Skeletal muscle satellite cell (primary cell): ENCODE measurements at regions not wholly inside any gene's neighbourhood (a gene's known extent, or its start where the extent isn't known, plus 50 kb on each side); places are given as distances from the start of the nearest gene placed in this dataset.

Experiments used
- H3K27me3 ChIP-seq: 2 replicates; pipeline ENCODE4 v1.7.0; 2013; ENCODE audit warnings: low read length; ENCODE audit not compliant: control insufficient read depth, insufficient read depth
- H3K36me3 ChIP-seq: 2 replicates; pipeline ENCODE4 v1.7.0; 2013; ENCODE audit warnings: mild to moderate bottlenecking, control low read depth, low read length; ENCODE audit not compliant: insufficient read depth
- H3K4me1 ChIP-seq: 2 replicates; pipeline ENCODE4 v1.7.0; 2013; ENCODE audit warnings: low read length; ENCODE audit not compliant: control insufficient read depth, insufficient read depth
- H3K4me2 ChIP-seq: 2 replicates; pipeline ENCODE4 v1.7.0; 2013; ENCODE audit warnings: mild to moderate bottlenecking, low read length
- H3K4me3 ChIP-seq: 2 replicates; pipeline ENCODE4 v1.7.0; 2013; ENCODE audit warnings: low read length
- H3K9ac ChIP-seq: 2 replicates; pipeline ENCODE4 v1.7.0; 2013; ENCODE audit warnings: mild to moderate bottlenecking, low read depth, low read length, moderate library complexity
- H3K9me3 ChIP-seq: replicated peaks from 2 replicates; pipeline ENCODE4 v1.7.0; 2013; ENCODE audit warnings: mild to moderate bottlenecking, control low read depth, low read length

DNA sequence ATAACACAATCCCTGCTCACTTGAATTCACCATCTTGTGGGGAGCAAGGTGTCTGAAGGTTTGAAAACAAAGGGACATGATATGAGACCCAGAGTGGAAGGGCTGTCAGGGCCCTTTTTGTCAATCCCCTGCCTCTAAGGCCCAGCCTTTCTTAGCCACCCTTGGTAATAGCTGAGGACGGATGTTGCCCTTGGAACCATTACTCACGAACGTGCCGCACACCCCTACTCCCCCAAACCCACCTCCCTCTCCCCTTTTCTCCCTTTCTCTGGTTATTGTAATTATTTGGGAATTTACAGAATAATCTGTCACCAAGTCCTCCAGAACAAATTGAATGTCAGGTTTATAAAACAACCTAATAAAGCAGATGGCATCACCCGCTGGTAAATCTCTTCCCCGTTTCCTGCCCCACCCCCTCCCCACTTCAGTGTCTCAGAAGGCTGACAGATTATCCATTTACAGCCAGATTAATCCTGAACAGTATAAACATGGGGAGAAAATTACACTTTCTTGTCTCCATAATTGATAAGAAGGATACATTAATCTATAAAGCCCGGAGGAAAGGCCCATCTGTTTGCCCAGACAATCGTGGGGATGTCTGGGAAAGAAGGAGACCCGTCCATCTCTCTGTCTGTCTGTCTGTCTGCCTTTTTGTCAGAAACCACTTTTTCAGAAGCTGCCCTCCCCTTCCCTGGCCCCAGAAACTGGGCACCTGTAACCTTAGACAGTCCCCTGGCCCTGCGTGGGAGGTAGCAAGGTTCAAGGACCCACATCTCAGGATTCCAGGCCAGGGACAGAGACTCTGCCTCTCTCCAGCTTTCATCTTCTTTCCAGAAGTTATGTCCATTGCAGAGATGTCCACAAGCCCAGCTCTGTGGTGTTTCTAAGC, 60.6 kb upstream of the CD34 start:
- Histone ChIP-seq H3K36me3 (no peaks in the 10 kb centered on the region), H3K9me3 (no peaks in the 10 kb centered on the region), H3K4me1 (no peaks in the 10 kb centered on the region), H3K4me3 (no peak overlapping the region), H3K9ac (no peak overlapping the region), H3K4me2 (no peak overlapping the region), H3K27me3 (peaks cover 47% of the 10 kb centered on the region)

DNA sequence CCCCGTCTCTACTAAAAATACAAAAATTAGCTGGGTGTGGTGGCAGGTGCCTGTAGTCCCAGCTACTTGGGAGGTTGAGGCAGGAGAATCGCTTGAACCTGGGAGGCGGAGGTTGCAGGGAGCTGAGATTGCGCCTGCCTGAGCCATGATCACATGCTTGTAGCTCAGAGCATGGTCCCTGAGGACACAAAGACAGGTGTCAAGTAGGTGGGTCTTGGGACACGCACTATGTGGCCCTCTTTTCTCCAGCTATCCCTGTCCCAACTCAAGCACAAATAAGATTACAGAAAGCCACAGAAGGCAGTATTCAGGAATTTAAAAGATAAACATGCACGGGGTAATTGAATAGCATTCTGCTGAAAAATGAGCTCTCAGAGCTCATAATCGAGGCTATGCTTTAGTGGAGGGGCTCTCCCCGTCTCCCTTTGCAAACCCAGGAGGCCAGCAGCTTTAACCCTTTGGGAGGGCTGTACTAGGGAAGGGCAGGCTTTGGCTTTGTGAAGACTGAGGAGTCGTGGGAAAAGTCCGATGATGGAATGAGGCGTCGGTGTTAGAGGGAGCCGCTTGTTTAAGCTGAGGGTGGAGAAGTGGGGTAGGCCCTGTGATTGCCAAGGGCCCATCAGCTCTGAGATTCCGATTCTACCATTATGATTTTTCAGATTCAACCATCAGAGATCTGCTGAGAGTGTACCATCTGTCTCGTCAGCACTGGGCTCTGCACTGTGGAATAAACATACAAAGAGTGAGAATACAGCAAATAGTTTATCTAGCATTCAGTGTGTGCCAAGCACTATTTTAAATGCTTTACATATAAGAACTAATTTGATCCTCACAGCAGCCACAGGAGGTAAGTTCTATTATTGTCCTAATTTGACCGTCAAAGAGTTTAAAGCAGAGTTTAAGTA, 59.7 kb upstream of the CD34 start:
- Histone ChIP-seq H3K27me3 (peaks cover 42% of the 10 kb centered on the region), H3K4me3 (no peak overlapping the region), H3K4me2 (no peak overlapping the region), H3K9ac (no peak overlapping the region), H3K4me1 (no peaks in the 10 kb centered on the region), H3K36me3 (no peaks in the 10 kb centered on the region), H3K9me3 (no peaks in the 10 kb centered on the region)

DNA sequence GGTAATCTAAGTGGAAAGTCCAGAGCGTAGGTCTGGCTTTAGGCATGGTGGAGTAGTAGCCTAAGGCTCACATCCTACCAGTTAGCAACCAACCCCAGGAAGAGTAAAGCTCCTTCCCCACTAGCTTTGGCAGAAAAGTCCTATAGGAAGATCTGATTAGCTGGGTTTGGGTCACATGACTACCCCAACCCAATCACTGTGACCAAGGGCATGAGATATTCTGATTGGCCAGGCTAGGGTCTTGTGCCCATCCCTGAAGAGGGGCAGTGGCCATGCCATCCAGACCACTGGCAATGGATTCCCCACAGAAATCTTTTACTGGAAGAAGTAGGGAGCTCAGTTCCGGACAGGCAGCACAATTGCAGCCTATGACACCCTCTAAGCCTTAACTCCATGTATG, 58.6 kb upstream of the CD34 start:
- H3K4me3 ChIP-seq, result no peak overlapping the region
- peaks cover 34% of the 10 kb centered on the region for H3K27me3 ChIP-seq
- H3K9me3 ChIP-seq, result no peaks in the 10 kb centered on the region
- H3K9ac ChIP-seq, result no peak overlapping the region
- H3K36me3 ChIP-seq, result no peaks in the 10 kb centered on the region
- H3K4me1 ChIP-seq, result peaks cover 2% of the 10 kb centered on the region
- no peak overlapping the region for H3K4me2 ChIP-seq

DNA sequence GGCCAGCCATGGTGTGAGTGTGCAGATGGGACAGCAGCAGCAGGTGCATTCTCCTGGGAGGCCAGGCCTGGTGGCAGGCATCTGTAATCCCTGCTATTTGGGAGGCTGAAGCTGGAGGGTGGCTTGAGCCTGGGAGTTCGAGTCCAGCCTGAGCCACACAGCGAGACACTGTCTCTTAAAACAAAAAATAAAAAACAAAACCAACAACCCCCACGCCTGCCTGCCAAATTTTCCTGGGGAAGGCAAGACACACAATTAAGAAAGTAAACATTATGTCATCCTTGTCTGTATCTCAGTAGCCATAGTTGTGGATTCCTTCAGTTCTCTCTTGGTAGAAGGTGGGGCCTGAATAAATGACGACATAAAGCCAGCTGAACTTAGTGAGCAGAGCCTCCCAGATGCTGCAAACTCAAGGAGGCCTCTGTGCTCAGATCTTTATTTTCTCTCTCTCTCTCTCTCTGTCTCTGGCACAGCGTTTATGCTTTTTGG, 57.6 kb upstream of the CD34 start:
- peaks cover 24% of the 10 kb centered on the region for H3K27me3 ChIP-seq
- no peak overlapping the region for H3K4me2 ChIP-seq
- no peak overlapping the region for H3K4me3 ChIP-seq
- H3K9ac ChIP-seq, result no peak overlapping the region
- H3K9me3 ChIP-seq, result no peaks in the 10 kb centered on the region
- H3K36me3 ChIP-seq, result no peaks in the 10 kb centered on the region
- peaks cover 12% of the 10 kb centered on the region for H3K4me1 ChIP-seq

DNA sequence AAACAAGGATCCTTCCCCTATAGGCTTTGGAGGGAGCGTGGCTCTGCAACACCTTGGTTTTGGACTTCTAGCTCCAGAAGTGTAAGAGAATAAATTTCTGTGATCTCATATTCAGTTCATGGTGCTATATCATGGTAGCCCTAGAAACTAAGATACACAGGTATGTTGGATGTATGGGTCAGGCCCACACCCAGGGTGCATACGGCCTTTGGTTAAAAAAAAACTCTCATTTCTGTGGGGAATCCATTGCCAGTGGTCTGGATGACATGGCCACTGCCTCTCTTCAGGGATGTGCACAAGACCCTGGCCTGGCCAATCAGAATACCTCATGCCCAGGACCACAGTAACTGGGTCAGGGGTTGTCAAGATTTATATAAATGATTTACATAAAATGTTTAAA, 56.8 kb upstream of the CD34 start:
- no peak overlapping the region for H3K9ac ChIP-seq
- H3K4me2 ChIP-seq, result no peak overlapping the region
- no peaks in the 10 kb centered on the region for H3K9me3 ChIP-seq
- peaks cover 15% of the 10 kb centered on the region for H3K27me3 ChIP-seq
- H3K4me1 ChIP-seq, result peaks cover 18% of the 10 kb centered on the region
- no peaks in the 10 kb centered on the region for H3K36me3 ChIP-seq
- no peak overlapping the region for H3K4me3 ChIP-seq

DNA sequence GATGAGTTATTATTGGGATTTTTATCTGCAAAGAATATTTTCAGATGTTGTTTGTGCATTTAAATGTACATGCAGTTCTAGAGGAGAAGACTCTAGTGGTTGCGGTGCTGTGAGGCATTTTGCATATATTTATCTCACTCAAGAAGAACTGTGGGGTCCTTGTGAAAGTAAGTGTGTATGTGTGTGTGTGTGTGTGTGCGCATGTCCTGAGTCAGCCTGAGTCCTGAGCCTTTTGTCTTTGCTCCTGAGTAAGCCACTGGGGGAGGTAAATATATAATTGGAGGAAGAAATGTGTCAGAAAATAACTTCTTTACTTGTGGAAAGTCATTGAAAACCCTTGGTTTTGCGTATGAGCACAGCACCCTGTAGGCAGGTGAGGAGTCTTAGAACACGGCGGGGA, 55.6 kb upstream of the CD34 start:
- no peaks in the 10 kb centered on the region for H3K36me3 ChIP-seq
- peaks cover 23% of the 10 kb centered on the region for H3K4me1 ChIP-seq

DNA sequence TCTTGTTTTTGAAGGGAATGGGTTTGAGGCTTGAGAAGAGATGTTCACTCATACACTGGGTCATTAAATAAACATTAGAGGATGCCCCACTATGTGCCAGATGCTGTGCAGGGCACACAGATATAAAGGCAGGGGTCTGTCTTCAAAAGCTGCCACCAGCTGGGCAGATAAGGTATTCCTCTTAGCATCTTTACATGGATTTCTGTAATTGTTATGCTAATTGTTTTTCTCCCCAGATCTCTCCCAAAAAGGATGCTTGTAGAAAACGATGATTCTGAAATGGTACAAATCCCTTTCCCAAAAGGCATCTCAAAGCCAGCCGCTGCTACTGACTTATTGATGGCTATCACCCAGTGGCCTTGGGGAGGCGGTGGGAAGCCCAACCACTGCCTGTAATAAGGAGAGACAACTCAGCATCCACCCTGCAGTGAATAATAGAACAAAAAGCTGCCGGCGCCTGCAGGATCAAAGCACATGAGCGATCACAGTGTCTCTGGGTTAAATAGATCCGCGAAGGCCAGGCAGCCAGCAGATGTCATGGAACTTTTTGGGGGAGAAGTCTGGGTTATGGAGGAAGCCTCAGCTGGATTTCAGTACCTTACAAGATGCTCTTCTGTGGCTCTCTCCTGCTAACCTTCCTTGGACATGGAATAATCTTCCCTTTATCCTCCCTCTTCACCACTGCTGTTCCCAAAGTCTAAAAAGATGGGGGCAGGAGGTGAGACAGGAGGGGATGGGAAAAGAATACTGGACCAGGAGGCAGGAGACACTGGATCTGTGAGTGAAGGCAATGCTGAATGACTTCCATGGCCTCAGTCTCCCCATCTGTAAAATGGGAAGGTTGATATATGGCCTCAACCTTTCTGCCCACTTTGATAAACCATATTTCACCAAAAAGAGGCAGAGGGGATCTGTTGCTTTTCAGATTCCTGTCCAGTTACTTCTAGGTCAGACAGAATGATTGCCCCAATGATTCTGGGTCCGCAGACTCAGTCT, 54.8 kb upstream of the CD34 start:
- no peak overlapping the region for H3K9ac ChIP-seq
- H3K4me2 ChIP-seq, result no peak overlapping the region
- H3K4me1 ChIP-seq, result peaks cover 23% of the 10 kb centered on the region
- H3K27me3 ChIP-seq, result peaks cover under 1% of the 10 kb centered on the region
- no peak overlapping the region for H3K4me3 ChIP-seq
- no peaks in the 10 kb centered on the region for H3K9me3 ChIP-seq
- no peaks in the 10 kb centered on the region for H3K36me3 ChIP-seq

More for the DNA sequence above, 55.6 kb upstream of the CD34 start:
- no peak overlapping the region for H3K9ac ChIP-seq
- no peak overlapping the region for H3K4me2 ChIP-seq
- peaks cover 4% of the 10 kb centered on the region for H3K27me3 ChIP-seq
- no peak overlapping the region for H3K4me3 ChIP-seq
- H3K9me3 ChIP-seq, result no peaks in the 10 kb centered on the region

DNA sequence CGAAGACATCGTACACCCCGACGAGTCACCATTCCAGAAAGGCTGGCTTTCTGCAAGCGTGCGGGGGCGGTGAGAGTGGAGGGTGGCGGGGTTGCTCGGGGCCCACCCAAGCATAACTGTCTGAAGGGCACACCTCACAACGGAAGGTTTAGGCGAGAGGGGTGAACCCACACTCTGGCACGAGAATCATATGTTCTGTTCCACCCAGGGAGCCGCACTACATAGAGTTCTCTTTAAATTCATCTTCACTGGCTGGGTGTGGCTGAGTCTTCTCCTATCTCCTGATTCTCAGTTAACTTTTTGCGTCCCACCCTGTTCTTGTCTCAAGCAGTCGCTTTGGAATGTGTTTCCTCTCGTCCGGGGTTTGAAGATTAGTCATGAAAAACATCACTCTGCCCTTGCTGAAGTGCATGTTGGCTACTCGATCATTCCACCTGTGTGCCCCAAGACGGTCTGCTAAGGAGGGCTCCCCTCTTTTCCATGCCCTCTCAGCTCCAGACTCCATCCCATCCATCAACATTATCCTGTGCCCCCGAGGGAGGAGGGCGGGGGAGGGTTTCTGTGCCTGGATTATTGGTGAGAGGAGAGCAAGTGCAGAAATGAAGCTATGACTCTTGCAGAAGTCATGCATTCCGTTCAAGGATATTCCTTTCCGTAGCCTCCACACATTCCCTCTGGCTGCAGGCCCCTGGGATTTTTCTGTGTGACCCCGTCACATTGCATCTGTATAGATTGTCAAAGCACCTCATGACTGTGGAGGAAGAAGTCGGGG, 53.5 kb upstream of the CD34 start:
- H3K4me1 ChIP-seq, result peaks cover 23% of the 10 kb centered on the region
- H3K4me3 ChIP-seq, result no peak overlapping the region
- H3K27me3 ChIP-seq, result no peaks in the 10 kb centered on the region
- peak overlapping the region; percentile 79 for H3K9ac ChIP-seq
- no peaks in the 10 kb centered on the region for H3K36me3 ChIP-seq
- H3K4me2 ChIP-seq, result peak overlapping the region; percentile 98
- H3K9me3 ChIP-seq, result no peaks in the 10 kb centered on the region

DNA sequence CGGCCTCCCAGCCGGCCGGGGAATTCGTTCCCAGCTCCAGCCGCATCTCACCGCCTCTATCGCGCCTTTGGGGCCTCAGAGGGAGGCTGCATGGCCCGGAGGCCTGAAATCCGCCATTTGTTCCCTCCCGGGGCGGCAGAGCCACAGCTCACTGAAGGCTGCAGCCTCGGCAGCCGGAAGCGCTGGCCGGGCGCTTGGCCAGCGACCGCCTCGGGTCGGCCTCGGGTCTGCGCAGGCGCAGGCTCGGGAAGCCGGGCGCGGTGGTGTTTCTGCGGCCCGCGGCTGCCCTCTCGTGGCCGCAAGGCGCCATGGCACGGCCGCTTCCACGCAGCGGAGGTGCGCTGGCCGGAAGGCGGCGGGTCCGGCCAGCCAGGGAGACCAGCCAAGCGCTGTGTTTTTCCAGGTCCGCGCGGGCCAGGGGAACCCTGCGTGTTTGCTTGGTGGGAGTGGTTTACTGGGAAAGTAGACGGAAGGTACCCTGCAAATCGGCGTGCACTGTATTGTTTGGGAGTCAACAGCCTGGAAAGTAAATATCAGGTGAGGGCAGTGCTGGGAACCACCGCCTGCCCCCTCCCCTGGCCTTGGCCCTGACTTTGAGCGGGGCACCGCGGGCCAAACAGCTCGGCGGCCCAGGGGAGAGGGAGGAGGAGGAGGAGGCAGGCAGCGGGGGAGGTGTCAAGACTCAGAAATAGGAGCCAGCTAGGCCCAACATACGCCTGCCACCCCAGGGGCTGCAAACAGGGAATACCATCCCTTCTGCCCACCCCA, 52.7 kb upstream of the CD34 start:
- peak overlapping the region; percentile 98 for H3K4me2 ChIP-seq
- H3K9me3 ChIP-seq, result no peaks in the 10 kb centered on the region
- H3K27me3 ChIP-seq, result no peaks in the 10 kb centered on the region
- peak overlapping the region; percentile 75 for H3K4me3 ChIP-seq
- peak overlapping the region; percentile 88 for H3K9ac ChIP-seq
- no peaks in the 10 kb centered on the region for H3K36me3 ChIP-seq
- peaks cover 31% of the 10 kb centered on the region for H3K4me1 ChIP-seq
